HCT116 (cell line): ENCODE measurements at regions not wholly inside any gene's neighbourhood (a gene's known extent, or its start where the extent isn't known, plus 50 kb on each side); places are given as distances from the start of the nearest gene placed in this dataset.

Experiments used
- ATAC-seq: fragments of 200-7000 bp; cut with Tn5 transposase; 2 replicates; pipeline ENCODE4 v1.9.1; 2020; ENCODE audit warnings: mild to moderate bottlenecking, moderate library complexity
- BruUV-seq: library from RNA; stranded (reverse); fragments of 400-500 nt; replicated peaks from 2 replicates; lab custom pipeline; 2021; lab: Mats Ljungman, UMichigan
- CTCF ChIA-PET: fragments of 300-600 bp; sonication (Branson Sonifier 250); formaldehyde crosslinking; loops from one replicate; lab custom pipeline; 2021; ENCODE audit warnings: antibody characterized with exemption; lab: Charles Lee
- POLR2A ChIA-PET: fragments of 300-600, 350-600 bp; sonication (Branson Sonifier 250); formaldehyde crosslinking; loops from one replicate; lab custom pipeline; 2021; ENCODE audit warnings: antibody characterized with exemption; lab: Charles Lee
- RAD21 ChIA-PET, 2 experiments: fragments of 300-600 bp; sonication (Branson Sonifier 250); formaldehyde crosslinking; loops; one replicate each; lab custom pipeline; 2023; ENCODE audit warnings: low total read pairs in 2 of 2; ENCODE audit not compliant: uncharacterized antibody in 2 of 2, unreplicated experiment in 2 of 2, low non-redundant PET in 1 of 2; lab: Charles Lee
- DNase-seq: peaks from one replicate; pipeline ENCODE4 v3.0.0-alpha.2; 2010; ENCODE audit warnings: low read depth, low spot score
- H2AFZ ChIP-seq: fragments of 200-600 bp; shearing (Covaris generic), sonication (generic); 2 replicates; pipeline ENCODE4 v1.6.1; 2017; ENCODE audit warnings: low read depth, mixed run types, mixed read lengths, antibody characterized with exemption, low read length; ENCODE audit not compliant: poor library complexity, severe bottlenecking
- H3K27ac ChIP-seq: 2 replicates; pipeline ENCODE4 v1.5.1; 2012; ENCODE audit warnings: low read depth, low read length
- H3K27me3 ChIP-seq: fragments of 200-600 bp; sonication (generic); 2 replicates; pipeline ENCODE4 v1.6.1; 2016; ENCODE audit warnings: mixed run types, low read length, mixed read lengths; ENCODE audit not compliant: insufficient read depth
- H3K36me3 ChIP-seq, 2 experiments: fragments of 200-500 bp in 1 of 2; fragments of 200-600 bp in 1 of 2; sonication (Bioruptor generic) in 1 of 2; sonication (generic) in 1 of 2; 2 replicates each; pipeline versions ENCODE4 v1.5.1 to v1.6.1; 2014 to 2016; ENCODE audit warnings: low read length in 2 of 2, inconsistent platforms in 1 of 2, mixed read lengths in 1 of 2, mixed run types in 1 of 2; ENCODE audit not compliant: insufficient read depth in 2 of 2, control insufficient read depth in 1 of 2
- H3K4me1 ChIP-seq, 2 experiments: fragments of 200-600 bp in 1 of 2; sonication (generic) in 1 of 2; 2 replicates each; pipeline versions ENCODE4 v1.5.1 to v1.6.1; 2012 to 2017; ENCODE audit warnings: low read length in 2 of 2, inconsistent platforms in 1 of 2, mild to moderate bottlenecking in 1 of 2, mixed read lengths in 1 of 2, mixed run types in 1 of 2, moderate library complexity in 1 of 2; ENCODE audit not compliant: insufficient read depth in 2 of 2, control insufficient read depth in 1 of 2
- H3K4me2 ChIP-seq: fragments of 200-600 bp; sonication (generic); 2 replicates; pipeline ENCODE4 v1.6.1; 2017; ENCODE audit warnings: mixed run types, low read length, mixed read lengths
- H3K4me3 ChIP-seq, 2 experiments: fragments of 200-600 bp in 1 of 2; sonication (generic) in 1 of 2; replicated peaks in 1 of 2; 2 replicates each; pipeline ENCODE4 v1.5.1; 2011 to 2016; ENCODE audit warnings: low read length in 2 of 2, control low read depth in 1 of 2, low read depth in 1 of 2, mild to moderate bottlenecking in 1 of 2, mixed read lengths in 1 of 2, mixed run types in 1 of 2
- H3K79me2 ChIP-seq: fragments of 200-600 bp; sonication (generic); 2 replicates; pipeline ENCODE4 v1.6.1; 2017; ENCODE audit warnings: mild to moderate bottlenecking, mixed run types, low read length, moderate library complexity, mixed read lengths; ENCODE audit not compliant: insufficient read depth
- H3K9ac ChIP-seq: fragments of 200-600 bp; sonication (generic); 2 replicates; pipeline ENCODE4 v1.6.1; 2016; ENCODE audit warnings: low read length, mixed read lengths
- H3K9me2 ChIP-seq: fragments of 200-600 bp; sonication (generic), shearing (Covaris generic); 2 replicates; pipeline ENCODE4 v1.6.1; 2017; ENCODE audit warnings: mixed run types, mild to moderate bottlenecking, moderate library complexity; ENCODE audit not compliant: insufficient read depth
- H3K9me3 ChIP-seq, 2 experiments: fragments of 200-500 bp in 1 of 2; fragments of 200-600 bp in 1 of 2; sonication (Bioruptor generic) in 1 of 2; sonication (generic) in 1 of 2; 2 replicates each; pipeline ENCODE4 v1.6.1; 2014 to 2017; ENCODE audit warnings: low read length in 2 of 2, mixed read lengths in 2 of 2, inconsistent platforms in 1 of 2, low read depth in 1 of 2, mild to moderate bottlenecking in 1 of 2, mixed run types in 1 of 2, moderate library complexity in 1 of 2; ENCODE audit not compliant: control insufficient read depth in 1 of 2, insufficient read depth in 1 of 2
- H4K20me1 ChIP-seq: fragments of 200-600 bp; sonication (generic), shearing (Covaris generic); 2 replicates; pipeline ENCODE4 v1.6.1; 2017; ENCODE audit warnings: mixed run types, mild to moderate bottlenecking, moderate library complexity; ENCODE audit not compliant: insufficient read depth
- ATF3 ChIP-seq: IDR thresholded peaks from 2 replicates; pipeline ENCODE4 v1.6.1; 2012
- CTCF ChIP-seq, 3 experiments: fragments of 200-600 bp in 1 of 3; sonication (generic) in 1 of 3; IDR thresholded peaks in 2 of 3; conservative IDR thresholded peaks in 1 of 3; 2 replicates each; pipeline ENCODE4 v1.5.1; 2012 to 2017; ENCODE audit warnings: low read depth in 2 of 3, low read length in 2 of 3, antibody characterized with exemption in 1 of 3, borderline replicate concordance in 1 of 3, control low read depth in 1 of 3, mild to moderate bottlenecking in 1 of 3, mixed read lengths in 1 of 3, mixed run types in 1 of 3, moderate library complexity in 1 of 3; ENCODE audit not compliant: insufficient read depth in 1 of 3
- ELF1 ChIP-seq: IDR thresholded peaks from 2 replicates; pipeline ENCODE4 v1.6.1; 2012; ENCODE audit warnings: low read depth, borderline replicate concordance
- EZH2 ChIP-seq: fragments of 200-600 bp; sonication (generic); IDR thresholded peaks from 2 replicates; pipeline ENCODE4 v1.6.1; 2017; ENCODE audit warnings: antibody characterized with exemption, mixed run types
- JUND ChIP-seq: IDR thresholded peaks from 2 replicates; pipeline ENCODE4 v1.6.1; 2012
- RAD21 ChIP-seq: IDR thresholded peaks from 2 replicates; pipeline ENCODE4 v1.6.1; 2012; ENCODE audit warnings: low read depth, mild to moderate bottlenecking
- REST ChIP-seq: IDR thresholded peaks from 2 replicates; pipeline ENCODE4 v1.6.1; 2012; ENCODE audit warnings: low read depth
- SIN3A ChIP-seq: IDR thresholded peaks from 2 replicates; pipeline ENCODE4 v1.6.1; 2012; ENCODE audit warnings: low read depth
- SP1 ChIP-seq: IDR thresholded peaks from 2 replicates; pipeline ENCODE4 v1.6.1; 2012; ENCODE audit warnings: low read depth
- SRF ChIP-seq: IDR thresholded peaks from 2 replicates; pipeline ENCODE4 v1.6.1; 2012; ENCODE audit warnings: low read depth
- TCF7L2 ChIP-seq: IDR thresholded peaks from 2 replicates; pipeline ENCODE4 v1.7.0; 2011; ENCODE audit warnings: borderline replicate concordance, inconsistent platforms; ENCODE audit not compliant: insufficient read depth, insufficient read length; ENCODE audit errors: extremely low read depth
- ZBTB33 ChIP-seq: IDR thresholded peaks from 2 replicates; pipeline ENCODE4 v1.6.1; 2011; ENCODE audit warnings: mild to moderate bottlenecking, low read length, moderate library complexity; ENCODE audit not compliant: insufficient replicate concordance; ENCODE audit errors: extremely low read depth
- ZFX ChIP-seq: fragments of 450-650 bp; IDR thresholded peaks from 2 replicates; pipeline ENCODE4 v1.6.1; 2017
- ZNF274 ChIP-seq: fragments of 200-500 bp; sonication (Bioruptor generic); IDR thresholded peaks from 2 replicates; pipeline ENCODE4 v1.6.1; 2014; ENCODE audit warnings: mild to moderate bottlenecking, low read depth, low read length, inconsistent platforms
- intact Hi-C: fragments of 100-400 bp; cut with micrococcal nuclease; formaldehyde crosslinking; loops from 2 replicates; pipeline ENCODE4 v1.10.0; 2022

- DNase-seq (no peak), ATAC-seq (no peak)
- H3K4me2 ChIP-seq: no peak overlapping the region
- H3K27ac ChIP-seq: no peak overlapping the region
- H3K79me2 ChIP-seq: no peaks in the 10 kb centered on the region
- no peaks in the 10 kb centered on the region for H3K36me3 ChIP-seq
- no peaks in the 10 kb centered on the region for H4K20me1 ChIP-seq
- no peak overlapping the region for H3K4me3 ChIP-seq
- no peaks in the 10 kb centered on the region for H3K9me3 ChIP-seq
- H3K9me2 ChIP-seq: no peaks in the 10 kb centered on the region
- ChIA-PET CTCF (no interaction called here), RAD21 (no interaction called here), POLR2A (no interaction called here)
- intact Hi-C loops: no loop called here
- no TSS peak for BruUV-seq
- no peak for TF ChIP-seq SP1
- H3K9ac ChIP-seq: no peak overlapping the region
- H2AFZ ChIP-seq: no peak overlapping the region
- H3K27me3 ChIP-seq: no peaks in the 10 kb centered on the region
- no peaks in the 10 kb centered on the region for H3K4me1 ChIP-seq
Observed at GRCh38 chr2:12979066-12979465, 262.3 kb downstream of the TRIB2 start.

GRCh38 chr2:12980817-12981216 lies 264.1 kb downstream of the TRIB2 start:
- no peaks in the 10 kb centered on the region for H3K4me1 ChIP-seq
- H3K27me3 ChIP-seq: no peaks in the 10 kb centered on the region
- H2AFZ ChIP-seq: no peak overlapping the region
- BruUV-seq: no TSS peak
- H3K4me2 ChIP-seq: no peak overlapping the region
- H3K9ac ChIP-seq: no peak overlapping the region
- ChIA-PET POLR2A (no interaction called here), CTCF (no interaction called here), RAD21 (no interaction called here)
- H3K27ac ChIP-seq: no peak overlapping the region
- no peaks in the 10 kb centered on the region for H3K36me3 ChIP-seq
- intact Hi-C loops: no loop called here
- H4K20me1 ChIP-seq: no peaks in the 10 kb centered on the region
- no peak for ATAC-seq
- DNase-seq: no peak
- H3K79me2 ChIP-seq: no peaks in the 10 kb centered on the region
- H3K4me3 ChIP-seq: no peak overlapping the region
- no peaks in the 10 kb centered on the region for H3K9me2 ChIP-seq
- H3K9me3 ChIP-seq: no peaks in the 10 kb centered on the region
- TF ChIP-seq EZH2 (no peak), SRF (no peak), CTCF (IDR thresholded peaks at IDR 0.05 in 2 of 3, conservative IDR thresholded peaks at IDR 0.05 in 1 of 3; ENCODE audit: borderline replicate concordance in 1 of 3, insufficient read depth in 1 of 3, low read depth in 2 of 3, low read length in 2 of 3) (no peak), REST (no peak), ELF1 (no peak), ZNF274 (no peak), JUND (no peak), TCF7L2 (no peak), ZBTB33 (no peak), RAD21 (no peak), SIN3A (no peak), ATF3 (no peak), ZFX (no peak)
